Right lobe of liver (tissue), 6 donors: ENCODE measurements at regions not wholly inside any gene's neighbourhood (a gene's known extent, or its start where the extent isn't known, plus 50 kb on each side); places are given as distances from the start of the nearest gene placed in this dataset.

Experiments
- ATAC-seq, 4 donors: fragments of 200-7000 bp; cut with Tn5 transposase; one replicate each; pipeline ENCODE4 v1.9.1; 2020; ENCODE audit warnings: mild to moderate bottlenecking in 4 of 4, moderate library complexity in 4 of 4
- DNase-seq, 3 donors: peaks; one replicate each; pipeline ENCODE4 v3.0.0-alpha.2; 2020
- H3K27ac ChIP-seq, 3 donors: fragments of 200-600 bp; one replicate each; pipeline ENCODE4 v1.8.0; 2022
- H3K27me3 ChIP-seq, 2 donors: fragments of 200-600 bp; one replicate each; pipeline ENCODE4 v1.8.0; 2022
- H3K36me3 ChIP-seq, 4 donors: fragments of 200-600 bp; sonication (generic) in 1 of 4; one replicate each; pipeline versions ENCODE4 v1.5.1 to v1.8.0; 2017 to 2022; ENCODE audit warnings: control low read depth in 1 of 4
- H3K4me1 ChIP-seq, 4 donors: fragments of 200-600 bp; sonication (generic) in 1 of 4; one replicate each; pipeline versions ENCODE4 v1.5.1 to v1.8.0; 2017 to 2022; ENCODE audit warnings: control low read depth in 1 of 4
- H3K4me3 ChIP-seq, 3 donors: fragments of 200-600 bp; one replicate each; pipeline ENCODE4 v1.8.0; 2022
- H3K9me3 ChIP-seq, 4 donors: fragments of 200-600 bp; sonication (generic) in 1 of 4; one replicate each; pipeline versions ENCODE4 v1.5.1 to v1.8.0; 2017 to 2022; ENCODE audit warnings: control low read depth in 1 of 4
- CTCF ChIP-seq, 4 donors: fragments of 200-600 bp in 3 of 4; fragments of 450-650 bp in 1 of 4; IDR thresholded peaks; one replicate each; pipeline versions ENCODE4 v1.5.1 to v1.8.0; 2016 to 2022; ENCODE audit warnings: antibody characterized with exemption in 4 of 4, mild to moderate bottlenecking in 2 of 4
- POLR2A ChIP-seq: fragments of 450-650 bp; IDR thresholded peaks from one replicate; pipeline ENCODE4 v1.6.1; 2017; ENCODE audit warnings: antibody characterized with exemption, mild to moderate bottlenecking
- WGBS: methylation state at CpG from one replicate; pipeline ENCODE4 v1.1.6; 2018; ENCODE audit warnings: low coverage, low lambda C conversion rate; ENCODE audit not compliant: insufficient coverage; ENCODE audit errors: missing lambda C conversion rate; 5-methylcytosine and 5-hydroxymethylcytosine counted together
- intact Hi-C, 2 donors: fragments of 100-400 bp; cut with DNase I; formaldehyde crosslinking; loops; one replicate each; pipeline versions ENCODE4 v1.11.2 to v1.14.1; 2022
- donor health status: DM: no; HTN: yes; CAD: no.
- donor health status: DM: no; HTN: no; CAD: no.
- donor health status: DM: no; HTN: no; CAD: no.
- donor health status: DM: no; HTN: yes; CAD: no.
- donor health status: DM: no; HTN: yes; CAD: no.

- H3K36me3 ChIP-seq = no peaks in the 10 kb centered on the region
- no peaks in the 10 kb centered on the region for H3K27me3 ChIP-seq
- peaks cover 0 to 6% (median 2%) of the 10 kb centered on the region in 4 donors for H3K4me1 ChIP-seq
- intact Hi-C loops = loop anchor here in 1 of 2 donors (10.0 kb wide), 1 partner anchor 539 kb away; no protein-coding TSS in a partner anchor
- 20% methylated on average over 5 of the region's 5 CpGs for WGBS
- no peak overlapping the region for H3K4me3 ChIP-seq
- H3K9me3 ChIP-seq = no peaks in the 10 kb centered on the region
- DNase-seq (no peak), ATAC-seq (peak; percentile 77 to 87 (median 85))
- H3K27ac ChIP-seq = no peak overlapping the region
- TF ChIP-seq CTCF (IDR thresholded peaks at IDR 0.05) (peak; percentile 63 to 71 (median 69)), POLR2A (no peak)
Observed at GRCh38 chr15:96893159-96893906, 562.8 kb downstream of the NR2F2 start.

- TF ChIP-seq POLR2A = no peak
- no peak for TF ChIP-seq CTCF (IDR thresholded peaks at IDR 0.05)
- no peaks in the 10 kb centered on the region for H3K27me3 ChIP-seq
- intact Hi-C loops = loop anchor here in 1 of 2 donors (10.0 kb wide), 1 partner anchor 540 kb away; no protein-coding TSS in a partner anchor
- peaks cover 0 to 6% (median 2%) of the 10 kb centered on the region in 4 donors for H3K4me1 ChIP-seq
- ATAC-seq (no peak), DNase-seq (no peak)
- H3K9me3 ChIP-seq = no peaks in the 10 kb centered on the region
- 89% methylated on average over 1 of the region's 1 CpG for WGBS
- H3K4me3 ChIP-seq = no peak overlapping the region
- no peak overlapping the region for H3K27ac ChIP-seq
- H3K36me3 ChIP-seq = no peaks in the 10 kb centered on the region
Observed at GRCh38 chr15:96894659-96895058, 564.2 kb downstream of the NR2F2 start.

- intact Hi-C loops = loop anchor here in 1 of 2 donors (10.0 kb wide), 1 partner anchor 542 kb away; no protein-coding TSS in a partner anchor
- no peak overlapping the region for H3K4me3 ChIP-seq
- 27% methylated on average over 3 of the region's 3 CpGs for WGBS
- H3K27me3 ChIP-seq = no peaks in the 10 kb centered on the region
- H3K27ac ChIP-seq = no peak overlapping the region
- ATAC-seq (no peak), DNase-seq (no peak)
- TF ChIP-seq POLR2A (no peak), CTCF (IDR thresholded peaks at IDR 0.05) (no peak)
- no peaks in the 10 kb centered on the region for H3K9me3 ChIP-seq
- no peaks in the 10 kb centered on the region for H3K4me1 ChIP-seq
- H3K36me3 ChIP-seq = no peaks in the 10 kb centered on the region
Observed at GRCh38 chr15:96896766-96897165, 566.3 kb downstream of the NR2F2 start.

- DNase-seq = no peak
- 63% methylated on average over 4 of the region's 4 CpGs for WGBS
Observed at GRCh38 chr15:96914081-96914480, 583.6 kb downstream of the NR2F2 start.

More at GRCh38 chr15:96914081-96914480, 583.6 kb downstream of the NR2F2 start:
- H3K4me1 ChIP-seq = no peaks in the 10 kb centered on the region
- no peak overlapping the region for H3K27ac ChIP-seq
- intact Hi-C loops = no loop called here
- H3K27me3 ChIP-seq = no peaks in the 10 kb centered on the region
- ATAC-seq = no peak
- TF ChIP-seq CTCF (IDR thresholded peaks at IDR 0.05) (no peak), POLR2A (no peak)
- H3K36me3 ChIP-seq = no peaks in the 10 kb centered on the region
- H3K9me3 ChIP-seq = peaks cover 0 to 5% (median 1%) of the 10 kb centered on the region in 4 donors
- H3K4me3 ChIP-seq = no peak overlapping the region
